ENCODE measurements at regions not wholly inside any gene's neighbourhood (a gene's known extent, or its start where the extent isn't known, plus 50 kb on each side); places are given as distances from the start of the nearest gene placed in this dataset.
A peak's percentile ranks its signal among the peaks of the same experiment; 100 is the strongest.

GRCh38 chr2:217625557-217626169, 377.1 kb downstream of the TNS1 start:
- DNase-seq, result peak; percentile 74

DNA sequence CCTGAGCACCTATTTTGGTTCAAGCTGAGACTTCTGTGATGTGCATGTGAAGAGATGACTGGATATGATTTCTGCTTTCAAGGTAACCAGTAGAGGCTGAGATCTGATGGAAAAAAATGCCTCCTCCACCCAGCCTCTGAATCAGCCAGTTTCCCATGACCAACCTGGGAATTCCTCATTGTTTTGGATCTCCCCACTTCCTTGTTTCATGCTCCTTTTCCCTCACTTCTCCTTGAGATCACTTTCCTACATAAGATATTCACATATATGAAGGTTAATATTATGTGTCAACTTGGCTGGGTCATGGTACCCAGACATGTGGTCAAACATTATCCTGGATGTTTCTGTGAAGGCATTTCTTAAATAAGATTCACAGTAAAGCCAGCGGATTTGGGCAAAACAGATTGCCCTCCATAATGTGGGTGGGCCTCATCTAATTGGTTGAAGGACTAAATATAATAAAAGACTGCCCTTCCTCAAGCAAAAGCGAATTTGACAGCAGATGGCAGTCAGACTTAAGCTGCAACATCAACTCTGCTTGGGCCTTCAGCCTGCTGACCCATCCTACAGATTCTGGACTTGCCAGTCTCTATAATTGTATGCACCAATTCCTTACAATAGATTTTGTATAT, 379.4 kb downstream of the TNS1 start:
- DNase-seq, result no peak

DNA sequence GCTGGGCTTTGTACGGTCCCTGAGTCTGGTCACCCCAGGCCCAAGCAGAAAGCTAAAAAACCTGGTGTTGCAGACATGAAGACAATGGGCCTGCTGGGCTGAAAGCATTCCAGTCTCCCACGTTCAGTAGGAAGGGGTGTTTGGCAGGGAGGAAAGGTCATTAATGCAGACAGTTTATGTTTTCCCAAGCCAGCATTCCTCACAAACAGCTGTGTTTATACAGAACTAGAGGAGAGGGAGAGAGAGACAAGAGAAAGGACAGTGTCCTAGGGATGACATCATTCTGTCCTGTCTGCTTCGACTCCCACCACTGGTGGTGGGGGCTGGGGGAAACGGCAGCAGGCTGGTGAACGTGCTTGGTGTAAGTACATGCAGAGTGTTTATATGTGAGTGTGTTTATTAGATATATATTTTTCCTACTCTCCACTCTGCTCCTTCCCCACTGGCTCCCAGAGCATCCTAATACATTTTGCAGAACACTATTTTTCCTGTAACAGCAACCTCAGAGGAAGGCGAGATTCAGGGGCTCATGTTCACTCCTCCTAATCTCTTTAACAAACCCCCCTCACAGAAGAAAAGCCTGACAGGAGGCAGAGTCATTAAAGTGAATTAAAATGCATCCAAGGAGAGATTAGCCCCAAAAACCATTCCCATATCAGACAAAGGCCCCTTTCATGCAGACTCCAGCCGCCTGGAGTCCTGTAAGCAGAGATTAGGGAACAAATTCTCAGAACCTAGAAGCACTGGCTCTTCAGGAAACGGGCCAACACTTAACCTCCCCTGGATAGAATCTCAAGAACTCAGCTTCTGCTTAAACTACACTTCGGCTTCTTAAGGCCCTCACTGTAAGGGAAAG, 380.4 kb downstream of the TNS1 start:
- DNase-seq, result peak; percentile 91

DNA sequence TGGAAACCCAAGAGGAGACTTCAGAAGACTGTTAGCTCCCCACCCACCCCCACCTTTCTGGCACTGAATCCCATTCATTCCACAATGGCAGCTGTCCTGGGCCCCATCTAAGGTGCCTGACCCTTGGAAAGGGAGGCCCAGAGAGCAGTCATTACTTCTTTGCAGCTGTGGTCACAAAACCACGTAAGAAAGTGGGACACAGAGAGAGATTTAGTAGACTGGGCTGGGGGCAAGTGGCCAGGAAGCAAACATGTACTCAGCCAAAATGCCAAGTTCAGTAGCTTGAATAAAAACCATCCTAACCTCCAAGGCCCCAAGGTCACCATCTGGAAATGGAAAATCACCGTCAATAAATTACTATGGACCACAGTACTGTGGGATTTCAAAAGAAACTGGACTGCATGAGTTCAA, 381.4 kb downstream of the TNS1 start:
- DNase-seq, result no peak

- no peak for DNase-seq
Observed at GRCh38 chr2:217618744-217619143, 384.1 kb downstream of the TNS1 start.

DNA sequence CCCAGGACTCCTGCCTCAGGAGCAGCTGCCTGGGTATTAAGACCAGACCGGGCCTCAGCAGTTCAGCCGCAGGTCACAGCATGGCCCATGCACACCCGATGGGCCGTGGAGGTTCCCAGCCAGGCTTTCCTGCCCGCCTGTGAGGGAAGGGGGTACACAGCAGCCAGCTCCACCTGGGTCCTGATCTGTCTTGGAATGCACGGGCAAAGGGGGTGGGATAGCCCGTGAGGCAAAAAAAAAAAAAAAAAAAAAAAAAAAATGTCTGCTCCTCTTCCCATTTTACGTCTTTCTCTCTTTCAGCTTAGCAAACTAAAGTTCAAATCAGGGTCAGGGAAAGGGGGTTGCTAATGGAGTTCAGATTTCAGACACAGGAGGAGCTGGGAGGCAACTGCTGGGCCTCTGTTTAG, 385.2 kb downstream of the TNS1 start:
- peak; percentile 76 for DNase-seq

GRCh38 chr2:217616936-217617335, 385.9 kb downstream of the TNS1 start:
- no peak for DNase-seq

- DNase-seq, result no peak
Observed at GRCh38 chr2:217615171-217615570, 387.6 kb downstream of the TNS1 start.

- DNase-seq, result no peak
Observed at GRCh38 chr2:217614498-217614897, 388.3 kb downstream of the TNS1 start.

- no peak for DNase-seq
Observed at GRCh38 chr2:217614096-217614495, 388.7 kb downstream of the TNS1 start.

DNA sequence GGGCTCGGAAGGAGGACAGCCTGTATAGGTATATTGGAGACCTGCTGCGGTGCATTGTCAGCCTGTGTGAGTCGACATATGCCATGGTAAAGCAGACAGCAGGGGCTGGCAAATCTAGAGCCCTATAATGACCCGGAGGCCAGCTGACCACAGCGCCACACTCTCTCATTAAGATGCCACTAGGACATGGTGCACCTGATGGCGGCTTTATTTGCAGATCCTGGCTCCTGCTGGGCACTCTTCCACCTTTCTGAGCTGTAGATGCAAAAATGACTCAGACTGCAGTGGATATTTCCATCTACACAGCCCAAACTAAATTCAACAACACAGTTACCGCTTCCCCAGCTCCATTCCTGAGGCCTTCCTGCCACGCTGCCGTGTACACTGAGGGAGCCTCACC, 389.9 kb downstream of the TNS1 start:
- DNase-seq, result no peak

DNA sequence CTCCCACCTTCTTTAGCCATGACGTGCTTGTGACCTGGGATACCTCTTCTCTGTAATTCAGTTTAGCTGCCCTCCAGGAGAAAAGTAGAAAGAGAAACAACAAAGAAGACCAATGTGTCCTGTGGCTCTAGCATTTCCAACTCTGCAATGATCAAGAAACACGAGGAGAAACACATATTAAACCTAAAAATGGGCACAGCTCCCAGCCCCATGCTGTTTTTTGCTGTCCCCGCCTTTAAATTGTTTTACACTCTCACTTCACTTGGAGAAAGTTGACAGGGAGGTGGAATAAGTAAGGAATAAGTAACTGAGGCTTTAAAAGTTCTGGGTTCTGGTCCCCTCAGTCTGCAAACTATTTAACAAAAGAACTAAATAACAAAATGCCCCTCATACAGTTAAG, 390.6 kb downstream of the TNS1 start:
- DNase-seq, result no peak

- DNase-seq, result no peak
Observed at GRCh38 chr2:217611626-217612127, 391.1 kb downstream of the TNS1 start.

GRCh38 chr2:217611056-217611455, 391.7 kb downstream of the TNS1 start:
- no peak for DNase-seq

DNA sequence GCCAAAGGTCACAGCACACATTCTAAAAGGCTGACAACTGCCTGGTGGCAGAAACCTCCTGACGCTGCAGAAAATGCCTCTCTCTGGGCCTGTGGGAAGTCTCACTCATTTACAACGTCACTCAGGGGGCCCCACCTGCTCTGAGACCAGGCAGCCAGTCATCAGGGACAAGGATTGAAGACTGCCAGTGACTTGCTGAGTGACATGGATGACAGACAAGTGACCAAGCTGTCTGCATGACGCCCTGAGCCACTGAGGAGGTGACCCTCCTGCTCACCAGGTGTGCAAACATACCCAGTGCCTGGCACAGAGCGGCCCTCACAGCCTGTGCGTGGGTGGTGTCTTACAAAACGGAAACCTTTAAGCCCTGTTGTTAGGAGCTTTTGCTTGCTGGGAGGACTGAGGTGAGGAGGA, 392.4 kb downstream of the TNS1 start:
- DNase-seq, result no peak

DNA sequence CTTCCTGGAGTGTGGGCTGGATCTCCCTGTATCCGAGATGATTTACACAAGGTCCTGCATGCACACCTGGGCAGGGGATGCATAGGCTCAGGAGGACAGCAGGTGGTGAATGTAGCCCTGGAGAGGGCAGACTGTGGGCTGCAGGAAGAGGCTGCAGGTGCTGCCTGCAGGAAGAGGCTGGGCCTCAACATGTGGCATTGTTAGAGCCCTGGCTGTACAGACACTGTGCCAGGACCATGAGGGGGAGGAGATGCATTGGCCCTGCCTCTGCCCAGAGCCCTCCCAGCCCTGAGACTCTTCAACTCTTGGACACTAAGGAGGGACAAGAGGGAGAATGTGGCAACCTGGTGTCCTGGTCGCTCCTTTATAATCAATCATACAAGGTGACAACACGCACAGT, 392.8 kb downstream of the TNS1 start:
- no peak for DNase-seq

GRCh38 chr2:217606296-217606695, 396.5 kb downstream of the TNS1 start:
- no peak for DNase-seq

DNA sequence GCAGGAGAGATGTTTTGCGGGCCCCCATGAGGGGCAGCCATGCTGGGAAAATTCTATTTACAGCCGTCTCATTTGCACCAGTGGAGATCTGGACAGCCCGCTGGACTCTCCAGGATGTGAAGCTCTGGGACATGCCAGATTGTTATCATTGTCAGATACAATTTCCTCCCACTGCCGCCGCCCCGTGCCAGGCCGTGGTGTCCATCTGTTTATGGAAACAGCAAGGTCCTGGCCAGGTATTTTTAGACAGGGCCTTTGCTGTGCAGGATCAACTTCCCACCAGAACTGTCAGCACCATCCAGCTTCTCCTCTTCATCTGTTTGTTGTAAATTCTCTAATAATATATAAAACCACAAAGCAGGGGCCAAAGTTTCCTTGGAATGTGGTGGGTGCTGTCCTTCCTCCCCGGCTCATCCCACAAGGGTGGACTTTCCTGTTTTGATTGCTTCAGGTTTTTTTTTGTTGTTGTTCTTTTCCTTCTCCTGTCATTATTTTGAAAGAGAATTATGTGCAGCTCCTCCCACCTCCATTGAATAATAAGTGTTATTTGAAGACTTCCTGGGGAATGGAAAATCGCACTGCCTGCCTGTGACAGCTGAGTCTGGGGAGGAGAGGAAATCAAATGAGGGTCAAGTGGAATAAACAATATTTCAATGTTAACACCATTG, 398.1 kb downstream of the TNS1 start:
- peak; percentile 60 for DNase-seq

DNA sequence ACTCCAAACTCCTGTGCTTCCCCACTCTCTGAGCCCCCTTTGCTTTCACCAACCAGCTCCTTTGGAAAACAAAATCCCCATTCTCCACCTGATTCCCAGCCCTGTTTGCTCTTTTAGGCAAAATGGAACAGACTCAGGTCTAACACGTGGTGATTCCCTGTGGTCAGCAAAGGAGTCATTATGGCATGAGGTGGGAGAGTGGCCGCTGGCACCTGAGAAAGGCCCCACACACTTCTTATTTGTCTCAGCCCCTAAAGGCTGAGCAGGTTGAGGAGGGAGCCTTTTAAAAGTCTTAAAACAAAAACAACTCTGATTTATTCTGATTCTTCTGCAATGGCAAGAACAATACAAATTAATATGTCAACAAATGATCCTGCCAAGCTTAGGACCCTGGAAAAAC, 401.2 kb downstream of the TNS1 start:
- no peak for DNase-seq

DNA sequence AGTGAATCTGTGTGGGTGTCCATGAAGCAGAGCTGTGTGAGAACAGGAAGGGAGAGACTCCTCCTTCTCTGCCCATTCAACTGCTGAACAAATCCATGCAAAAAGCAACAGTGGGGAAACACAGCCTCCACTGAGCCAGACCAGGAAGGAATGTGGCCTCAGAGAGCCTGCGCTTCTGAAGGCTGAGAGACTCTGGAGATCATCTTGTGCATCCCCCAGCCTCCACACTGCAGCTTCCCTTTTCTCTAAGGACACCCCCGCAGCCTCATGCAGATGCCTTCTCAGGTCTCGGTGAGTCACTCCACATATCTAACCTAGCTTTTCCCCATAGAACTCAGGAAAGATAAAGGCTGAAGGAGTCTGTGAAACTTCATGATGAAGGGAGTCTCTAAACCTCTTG, 402.9 kb downstream of the TNS1 start:
- DNase-seq, result no peak

- DNase-seq, result no peak
Observed at GRCh38 chr2:217597681-217598080, 405.1 kb downstream of the TNS1 start.

DNA sequence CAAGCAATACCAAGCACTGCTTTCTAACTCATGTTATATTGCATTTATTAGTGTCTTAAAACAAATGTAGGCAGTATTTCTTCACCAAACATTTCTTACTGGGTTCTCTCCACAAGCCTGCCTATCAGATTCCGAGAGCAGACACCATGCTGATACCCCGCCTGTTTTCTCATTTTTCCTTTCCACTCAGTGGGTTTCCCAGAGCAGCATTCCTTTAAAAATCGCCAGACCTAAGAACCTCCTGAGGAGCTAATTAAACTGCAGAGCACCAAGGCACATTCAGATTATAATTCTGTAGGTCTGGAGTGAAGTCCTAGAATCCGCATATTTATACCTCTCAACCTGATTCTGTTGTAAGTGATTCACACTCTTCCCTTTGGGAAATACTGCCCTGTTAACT, 405.6 kb downstream of the TNS1 start:
- DNase-seq, result no peak

Measured in renal pelvis (tissue), 1 donor.